ENCODE measurements at regions not wholly inside any gene's neighbourhood (a gene's known extent, or its start where the extent isn't known, plus 50 kb on each side); places are given as distances from the start of the nearest gene placed in this dataset.

DNA sequence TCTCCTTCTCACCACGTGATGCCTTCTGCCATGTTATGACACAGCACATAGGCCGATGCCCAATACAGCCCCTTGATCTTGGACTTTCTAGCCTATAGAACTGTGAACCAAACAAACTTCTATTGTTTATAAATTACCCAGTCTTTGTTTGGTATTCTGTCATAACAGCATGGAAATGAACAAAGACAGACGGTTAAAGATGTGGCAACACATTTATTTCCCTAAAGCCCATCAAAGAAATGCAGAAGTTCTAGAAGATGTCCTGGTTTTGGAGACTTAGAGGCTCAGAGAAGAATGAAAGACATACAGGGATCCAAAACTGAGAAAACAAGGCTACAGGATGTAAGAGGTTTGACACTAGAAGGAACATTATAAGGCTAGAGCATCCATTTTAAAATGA lies 600.8 kb upstream of the DAB2 start:
- WGBS, 2 donors: 88 to 91% methylated on average over 3 of the region's 3 CpGs
- no peak for DNase-seq (ENCODE audit: low spot score in 2 of 2)

DNA sequence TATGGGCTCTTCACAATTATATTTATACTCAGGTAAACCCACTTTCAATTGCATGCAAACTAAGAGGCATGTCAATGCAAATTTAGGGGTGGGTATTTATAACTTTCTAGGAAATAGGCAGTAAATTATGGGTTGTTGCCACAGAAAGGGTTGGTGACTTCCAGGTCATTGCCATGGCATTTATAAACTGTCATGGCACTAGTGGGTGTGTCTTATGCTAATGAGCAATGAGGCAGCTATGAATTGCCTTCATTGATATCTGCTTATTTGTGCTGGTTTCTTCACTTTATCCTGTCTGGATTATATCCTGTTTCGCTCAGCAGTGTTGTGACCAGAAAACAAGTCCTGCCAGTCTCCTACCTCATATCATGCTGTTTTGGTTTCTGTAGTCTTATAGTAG lies 597.3 kb upstream of the DAB2 start:
- DNase-seq (ENCODE audit: low spot score in 2 of 2): no peak
- 48 to 93% methylated on average over 1 of the region's 1 CpG for WGBS, 2 donors
- TF ChIP-seq POLR2A (IDR thresholded peaks at IDR 0.05): no peak
- H3K4me3 ChIP-seq (ENCODE audit: low read depth, poor library complexity, severe bottlenecking): no peak overlapping the region
- intact Hi-C loops (cut with DNase I; ENCODE audit: low total_unique reads): no loop called here

More for the DNA sequence above, 600.8 kb upstream of the DAB2 start:
- TF ChIP-seq, protein P1, sequence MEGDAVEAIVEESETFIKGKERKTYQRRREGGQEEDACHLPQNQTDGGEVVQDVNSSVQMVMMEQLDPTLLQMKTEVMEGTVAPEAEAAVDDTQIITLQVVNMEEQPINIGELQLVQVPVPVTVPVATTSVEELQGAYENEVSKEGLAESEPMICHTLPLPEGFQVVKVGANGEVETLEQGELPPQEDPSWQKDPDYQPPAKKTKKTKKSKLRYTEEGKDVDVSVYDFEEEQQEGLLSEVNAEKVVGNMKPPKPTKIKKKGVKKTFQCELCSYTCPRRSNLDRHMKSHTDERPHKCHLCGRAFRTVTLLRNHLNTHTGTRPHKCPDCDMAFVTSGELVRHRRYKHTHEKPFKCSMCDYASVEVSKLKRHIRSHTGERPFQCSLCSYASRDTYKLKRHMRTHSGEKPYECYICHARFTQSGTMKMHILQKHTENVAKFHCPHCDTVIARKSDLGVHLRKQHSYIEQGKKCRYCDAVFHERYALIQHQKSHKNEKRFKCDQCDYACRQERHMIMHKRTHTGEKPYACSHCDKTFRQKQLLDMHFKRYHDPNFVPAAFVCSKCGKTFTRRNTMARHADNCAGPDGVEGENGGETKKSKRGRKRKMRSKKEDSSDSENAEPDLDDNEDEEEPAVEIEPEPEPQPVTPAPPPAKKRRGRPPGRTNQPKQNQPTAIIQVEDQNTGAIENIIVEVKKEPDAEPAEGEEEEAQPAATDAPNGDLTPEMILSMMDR (IDR thresholded peaks at IDR 0.05): no peak
- TF ChIP-seq POLR2A (IDR thresholded peaks at IDR 0.05): no peak
- H3K4me3 ChIP-seq (ENCODE audit: low read depth, poor library complexity, severe bottlenecking): no peak overlapping the region
- intact Hi-C loops (cut with DNase I; ENCODE audit: low total_unique reads): no loop called here

DNA sequence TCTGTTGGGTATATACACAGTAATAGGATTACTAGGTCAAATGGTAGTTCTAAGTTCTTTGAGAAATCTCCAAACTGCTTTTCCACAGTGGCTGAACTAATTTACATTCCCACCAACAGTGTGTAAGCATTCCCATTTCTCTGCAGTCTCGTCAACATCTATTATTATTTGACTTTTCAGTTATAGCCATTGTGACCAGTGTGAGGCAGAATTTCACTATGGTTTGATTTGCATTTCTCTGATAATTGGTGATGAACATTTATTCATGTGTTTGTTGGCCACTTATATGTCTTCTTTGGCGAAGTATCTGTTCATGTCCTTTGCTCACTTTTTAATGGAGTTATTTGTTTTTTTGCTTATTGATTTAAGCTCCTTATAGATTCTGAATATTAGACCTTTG lies 596.2 kb upstream of the DAB2 start:
- intact Hi-C loops (cut with DNase I; ENCODE audit: low total_unique reads): no loop called here
- DNase-seq (ENCODE audit: low spot score in 2 of 2): no peak
- 84 to 91% methylated on average over 2 of the region's 2 CpGs for WGBS, 2 donors

DNA sequence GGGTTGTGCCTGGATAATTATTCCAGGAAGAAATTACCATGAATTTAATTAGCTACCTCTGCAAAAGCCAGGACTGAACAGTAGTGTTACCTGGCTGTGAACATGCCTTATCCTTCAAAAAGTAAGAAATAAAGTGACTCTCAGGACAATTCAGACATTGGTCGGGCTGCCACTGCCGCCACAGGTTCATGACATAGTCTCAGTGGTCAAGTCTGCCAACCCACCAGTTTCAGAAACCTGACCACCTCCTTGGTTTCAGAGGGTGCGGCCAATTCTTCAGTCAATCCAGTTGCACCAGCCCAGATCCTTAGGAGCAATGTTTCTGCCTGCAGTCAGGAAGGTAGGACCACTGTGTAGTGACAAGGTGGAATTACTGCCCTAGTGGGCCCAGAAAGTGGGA lies 593.1 kb upstream of the DAB2 start:
- intact Hi-C loops (cut with DNase I; ENCODE audit: low total_unique reads): no loop called here
- TF ChIP-seq, protein P1 (IDR thresholded peaks at IDR 0.05): no peak
- no peak for TF ChIP-seq POLR2A (IDR thresholded peaks at IDR 0.05)
- H3K4me3 ChIP-seq (ENCODE audit: low read depth, poor library complexity, severe bottlenecking): no peak overlapping the region
- DNase-seq (ENCODE audit: low spot score in 2 of 2): no peak
- WGBS, 2 donors: 95 to 98% methylated on average over 3 of the region's 3 CpGs

More for the DNA sequence above, 596.2 kb upstream of the DAB2 start:
- H3K4me3 ChIP-seq (ENCODE audit: low read depth, poor library complexity, severe bottlenecking): no peak overlapping the region
- no peak for TF ChIP-seq POLR2A (IDR thresholded peaks at IDR 0.05)
- TF ChIP-seq, protein P1 (IDR thresholded peaks at IDR 0.05): no peak

DNA sequence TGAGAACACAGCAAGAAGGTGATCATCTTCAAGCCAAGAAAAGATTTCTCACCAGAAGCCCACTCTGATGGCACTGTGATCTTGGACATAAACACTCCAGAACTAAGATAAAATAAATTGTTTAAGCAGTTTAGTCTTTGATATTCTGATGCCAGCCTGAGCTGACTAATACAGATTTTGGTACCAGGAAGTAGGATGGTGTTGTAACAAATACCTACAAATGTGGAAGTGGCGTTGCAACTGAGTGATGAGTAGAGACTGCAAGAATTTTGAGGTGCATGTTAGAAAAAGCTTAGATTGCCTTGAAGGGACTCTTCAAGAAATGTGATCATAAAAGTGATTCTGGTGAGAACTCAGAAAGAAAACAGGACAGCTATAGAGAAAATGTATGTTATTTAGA lies 592.4 kb upstream of the DAB2 start:
- intact Hi-C loops (cut with DNase I; ENCODE audit: low total_unique reads): no loop called here
- H3K4me3 ChIP-seq (ENCODE audit: low read depth, poor library complexity, severe bottlenecking): no peak overlapping the region
- DNase-seq (ENCODE audit: low spot score in 2 of 2): no peak
- 50 to 70% methylated on average over 1 of the region's 1 CpG for WGBS, 2 donors
- TF ChIP-seq, protein P1 (IDR thresholded peaks at IDR 0.05): no peak
- no peak for TF ChIP-seq POLR2A (IDR thresholded peaks at IDR 0.05)

DNA sequence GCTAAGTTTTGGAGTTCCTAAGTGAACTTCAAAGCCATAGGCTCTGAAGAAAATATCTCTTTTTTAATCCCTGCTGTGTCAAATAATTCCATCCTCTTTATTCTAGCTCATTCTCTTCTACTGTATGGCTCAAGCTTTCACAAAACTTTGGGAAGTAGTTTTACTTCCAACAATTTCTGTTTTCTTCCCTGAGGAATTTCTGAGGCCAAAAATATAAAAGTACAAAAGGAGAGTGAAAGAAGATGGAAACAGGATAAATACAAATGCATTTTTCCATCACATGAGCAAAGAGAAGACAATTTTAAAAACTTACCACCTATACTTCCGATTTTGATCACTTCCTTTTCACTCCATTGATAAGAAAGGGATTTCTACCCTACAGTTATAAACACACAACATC lies 585.7 kb upstream of the DAB2 start:
- intact Hi-C loops (cut with DNase I; ENCODE audit: low total_unique reads): no loop called here
- no peak overlapping the region for H3K4me3 ChIP-seq (ENCODE audit: low read depth, poor library complexity, severe bottlenecking)
- DNase-seq (ENCODE audit: low spot score in 2 of 2): no peak
- 61 to 75% methylated on average over 1 of the region's 1 CpG for WGBS, 2 donors
- TF ChIP-seq, protein P1 (IDR thresholded peaks at IDR 0.05): no peak
- TF ChIP-seq POLR2A (IDR thresholded peaks at IDR 0.05): no peak
